ENCODE measurements at regions not wholly inside any gene's neighbourhood (a gene's known extent, or its start where the extent isn't known, plus 50 kb on each side); places are given as distances from the start of the nearest gene placed in this dataset.
"Not testable (repeated sequence)": the region's sequence is repeated elsewhere in the genome, so short reads cannot be mapped to it uniquely, and the experiment has no call there.

- H3K27ac ChIP-seq (ENCODE audit: low read depth in 2 of 2, low read length in 1 of 2): no peak overlapping the region
- no peak overlapping the region for H3K4me3 ChIP-seq (ENCODE audit: low read depth in 1 of 2, low read length in 2 of 2)
- 77 to 84% methylated on average over 3 of the region's 3 CpGs for WGBS, 2 donors
- H3K27me3 ChIP-seq (ENCODE audit: control insufficient read depth in 1 of 2, insufficient read depth in 2 of 2, low read length in 2 of 2): no peaks in the 10 kb centered on the region
- no peaks in the 10 kb centered on the region for H3K36me3 ChIP-seq (ENCODE audit: control insufficient read depth in 2 of 2, insufficient read depth in 2 of 2, low read length in 1 of 2)
- no peaks in the 10 kb centered on the region for H3K9me3 ChIP-seq (ENCODE audit: control insufficient read depth in 2 of 2, insufficient read depth in 1 of 2, low read depth in 1 of 2, low read length in 1 of 2)
- H3K4me1 ChIP-seq (ENCODE audit: control insufficient read depth in 2 of 2, insufficient read depth in 2 of 2, low read length in 1 of 2): no peaks in the 10 kb centered on the region
Observed at GRCh38 chr5:39534690-39535089, 109.9 kb upstream of the DAB2 start.

GRCh38 chr5:39533749-39534148 lies 109.0 kb upstream of the DAB2 start:
- Histone ChIP-seq H3K4me3 (ENCODE audit: low read depth in 1 of 2, low read length in 2 of 2) (no peak overlapping the region), H3K27ac (ENCODE audit: low read depth in 2 of 2, low read length in 1 of 2) (no peak overlapping the region), H3K27me3 (ENCODE audit: control insufficient read depth in 1 of 2, insufficient read depth in 2 of 2, low read length in 2 of 2) (no peaks in the 10 kb centered on the region), H3K36me3 (ENCODE audit: control insufficient read depth in 2 of 2, insufficient read depth in 2 of 2, low read length in 1 of 2) (no peaks in the 10 kb centered on the region), H3K4me1 (ENCODE audit: control insufficient read depth in 2 of 2, insufficient read depth in 2 of 2, low read length in 1 of 2) (no peaks in the 10 kb centered on the region), H3K9me3 (ENCODE audit: control insufficient read depth in 2 of 2, insufficient read depth in 1 of 2, low read depth in 1 of 2, low read length in 1 of 2) (no peaks in the 10 kb centered on the region)
- WGBS, 2 donors: 48 to 51% methylated on average over 3 of the region's 3 CpGs

- Histone ChIP-seq H3K4me1 (ENCODE audit: control insufficient read depth in 2 of 2, insufficient read depth in 2 of 2, low read length in 1 of 2) (no peaks in the 10 kb centered on the region), H3K27ac (ENCODE audit: low read depth in 2 of 2, low read length in 1 of 2) (no peak overlapping the region)
Observed at GRCh38 chr5:39532511-39532910, 107.7 kb upstream of the DAB2 start.

GRCh38 chr5:39531306-39531705 lies 106.5 kb upstream of the DAB2 start:
- Histone ChIP-seq H3K36me3 (ENCODE audit: control insufficient read depth in 2 of 2, insufficient read depth in 2 of 2, low read length in 1 of 2) (no peaks in the 10 kb centered on the region), H3K4me3 (ENCODE audit: low read depth in 1 of 2, low read length in 2 of 2) (no peak overlapping the region), H3K4me1 (ENCODE audit: control insufficient read depth in 2 of 2, insufficient read depth in 2 of 2, low read length in 1 of 2) (no peaks in the 10 kb centered on the region), H3K27me3 (ENCODE audit: control insufficient read depth in 1 of 2, insufficient read depth in 2 of 2, low read length in 2 of 2) (no peaks in the 10 kb centered on the region), H3K9me3 (ENCODE audit: control insufficient read depth in 2 of 2, insufficient read depth in 1 of 2, low read depth in 1 of 2, low read length in 1 of 2) (no peaks in the 10 kb centered on the region), H3K27ac (ENCODE audit: low read depth in 2 of 2, low read length in 1 of 2) (no peak overlapping the region)

More at GRCh38 chr5:39532511-39532910, 107.7 kb upstream of the DAB2 start:
- no peaks in the 10 kb centered on the region for H3K27me3 ChIP-seq (ENCODE audit: control insufficient read depth in 1 of 2, insufficient read depth in 2 of 2, low read length in 2 of 2)
- H3K4me3 ChIP-seq (ENCODE audit: low read depth in 1 of 2, low read length in 2 of 2): no peak overlapping the region
- no peaks in the 10 kb centered on the region for H3K9me3 ChIP-seq (ENCODE audit: control insufficient read depth in 2 of 2, insufficient read depth in 1 of 2, low read depth in 1 of 2, low read length in 1 of 2)
- H3K36me3 ChIP-seq (ENCODE audit: control insufficient read depth in 2 of 2, insufficient read depth in 2 of 2, low read length in 1 of 2): no peaks in the 10 kb centered on the region

- no peak overlapping the region for H3K4me3 ChIP-seq (ENCODE audit: low read depth in 1 of 2, low read length in 2 of 2)
- H3K4me1 ChIP-seq (ENCODE audit: control insufficient read depth in 2 of 2, insufficient read depth in 2 of 2, low read length in 1 of 2): no peaks in the 10 kb centered on the region
- WGBS, 2 donors: 42 to 48% methylated on average over 7 of the region's 7 CpGs
- H3K27ac ChIP-seq (ENCODE audit: low read depth in 2 of 2, low read length in 1 of 2): no peak overlapping the region
- no peaks in the 10 kb centered on the region for H3K9me3 ChIP-seq (ENCODE audit: control insufficient read depth in 2 of 2, insufficient read depth in 1 of 2, low read depth in 1 of 2, low read length in 1 of 2)
- H3K36me3 ChIP-seq (ENCODE audit: control insufficient read depth in 2 of 2, insufficient read depth in 2 of 2, low read length in 1 of 2): no peaks in the 10 kb centered on the region
- H3K27me3 ChIP-seq (ENCODE audit: control insufficient read depth in 1 of 2, insufficient read depth in 2 of 2, low read length in 2 of 2): no peaks in the 10 kb centered on the region
Observed at GRCh38 chr5:39526914-39527477, 102.2 kb upstream of the DAB2 start.

GRCh38 chr5:39525781-39526180 lies 101.0 kb upstream of the DAB2 start:
- not testable (repeated sequence) for H3K36me3 ChIP-seq (ENCODE audit: control insufficient read depth in 2 of 2, insufficient read depth in 2 of 2, low read length in 1 of 2); H3K27me3 ChIP-seq (ENCODE audit: control insufficient read depth in 1 of 2, insufficient read depth in 2 of 2, low read length in 2 of 2); H3K4me1 ChIP-seq (ENCODE audit: control insufficient read depth in 2 of 2, insufficient read depth in 2 of 2, low read length in 1 of 2); H3K4me3 ChIP-seq (ENCODE audit: low read depth in 1 of 2, low read length in 2 of 2); H3K9me3 ChIP-seq (ENCODE audit: control insufficient read depth in 2 of 2, insufficient read depth in 1 of 2, low read depth in 1 of 2, low read length in 1 of 2); H3K27ac ChIP-seq (ENCODE audit: low read depth in 2 of 2, low read length in 1 of 2)
- WGBS, 2 donors: 75 to 82% methylated on average over 7 of the region's 7 CpGs

GRCh38 chr5:39525271-39525670 lies 100.5 kb upstream of the DAB2 start:
- no peak overlapping the region for H3K4me3 ChIP-seq (ENCODE audit: low read depth in 1 of 2, low read length in 2 of 2)
- H3K36me3 ChIP-seq (ENCODE audit: control insufficient read depth in 2 of 2, insufficient read depth in 2 of 2, low read length in 1 of 2): no peaks in the 10 kb centered on the region
- no peaks in the 10 kb centered on the region for H3K27me3 ChIP-seq (ENCODE audit: control insufficient read depth in 1 of 2, insufficient read depth in 2 of 2, low read length in 2 of 2)
- H3K9me3 ChIP-seq (ENCODE audit: control insufficient read depth in 2 of 2, insufficient read depth in 1 of 2, low read depth in 1 of 2, low read length in 1 of 2): no peaks in the 10 kb centered on the region
- no peak overlapping the region for H3K27ac ChIP-seq (ENCODE audit: low read depth in 2 of 2, low read length in 1 of 2)
- no peaks in the 10 kb centered on the region for H3K4me1 ChIP-seq (ENCODE audit: control insufficient read depth in 2 of 2, insufficient read depth in 2 of 2, low read length in 1 of 2)
- WGBS, 2 donors: 90 to 93% methylated on average over 2 of the region's 2 CpGs

GRCh38 chr5:39523821-39524220 lies 99.0 kb upstream of the DAB2 start:
- Histone ChIP-seq H3K9me3 (ENCODE audit: control insufficient read depth in 2 of 2, insufficient read depth in 1 of 2, low read depth in 1 of 2, low read length in 1 of 2) (no peaks in the 10 kb centered on the region), H3K4me3 (ENCODE audit: low read depth in 1 of 2, low read length in 2 of 2) (no peak overlapping the region), H3K36me3 (ENCODE audit: control insufficient read depth in 2 of 2, insufficient read depth in 2 of 2, low read length in 1 of 2) (no peaks in the 10 kb centered on the region), H3K27me3 (ENCODE audit: control insufficient read depth in 1 of 2, insufficient read depth in 2 of 2, low read length in 2 of 2) (no peaks in the 10 kb centered on the region), H3K4me1 (ENCODE audit: control insufficient read depth in 2 of 2, insufficient read depth in 2 of 2, low read length in 1 of 2) (no peaks in the 10 kb centered on the region), H3K27ac (ENCODE audit: low read depth in 2 of 2, low read length in 1 of 2) (no peak overlapping the region)
- 83 to 87% methylated on average over 4 of the region's 4 CpGs for WGBS, 2 donors

- Histone ChIP-seq H3K9me3 (ENCODE audit: control insufficient read depth in 2 of 2, insufficient read depth in 1 of 2, low read depth in 1 of 2, low read length in 1 of 2) (no peaks in the 10 kb centered on the region), H3K36me3 (ENCODE audit: control insufficient read depth in 2 of 2, insufficient read depth in 2 of 2, low read length in 1 of 2) (no peaks in the 10 kb centered on the region), H3K4me3 (ENCODE audit: low read depth in 1 of 2, low read length in 2 of 2) (no peak overlapping the region), H3K4me1 (ENCODE audit: control insufficient read depth in 2 of 2, insufficient read depth in 2 of 2, low read length in 1 of 2) (no peaks in the 10 kb centered on the region), H3K27me3 (ENCODE audit: control insufficient read depth in 1 of 2, insufficient read depth in 2 of 2, low read length in 2 of 2) (no peaks in the 10 kb centered on the region), H3K27ac (ENCODE audit: low read depth in 2 of 2, low read length in 1 of 2) (no peak overlapping the region)
- 68 to 72% methylated on average over 4 of the region's 4 CpGs for WGBS, 2 donors
Observed at GRCh38 chr5:39521940-39522590, 97.3 kb upstream of the DAB2 start.

- H3K4me3 ChIP-seq (ENCODE audit: low read depth in 1 of 2, low read length in 2 of 2): no peak overlapping the region
- H3K36me3 ChIP-seq (ENCODE audit: control insufficient read depth in 2 of 2, insufficient read depth in 2 of 2, low read length in 1 of 2): no peaks in the 10 kb centered on the region
- no peaks in the 10 kb centered on the region for H3K27me3 ChIP-seq (ENCODE audit: control insufficient read depth in 1 of 2, insufficient read depth in 2 of 2, low read length in 2 of 2)
- no peak overlapping the region for H3K27ac ChIP-seq (ENCODE audit: low read depth in 2 of 2, low read length in 1 of 2)
- 75 to 77% methylated on average over 2 of the region's 2 CpGs for WGBS, 2 donors
- H3K4me1 ChIP-seq (ENCODE audit: control insufficient read depth in 2 of 2, insufficient read depth in 2 of 2, low read length in 1 of 2): no peaks in the 10 kb centered on the region
- no peaks in the 10 kb centered on the region for H3K9me3 ChIP-seq (ENCODE audit: control insufficient read depth in 2 of 2, insufficient read depth in 1 of 2, low read depth in 1 of 2, low read length in 1 of 2)
Observed at GRCh38 chr5:39521098-39521860, 96.5 kb upstream of the DAB2 start.

All from esophagus (tissue), 2 donors.